MM.1S (cell line): ENCODE measurements at regions not wholly inside any gene's neighbourhood (a gene's known extent, or its start where the extent isn't known, plus 50 kb on each side); places are given as distances from the start of the nearest gene placed in this dataset.

ENCODE experiments used
- DNase-seq: peaks from one replicate; pipeline ENCODE4 v3.0.0-alpha.2; 2015
- H2AFZ ChIP-seq: fragments of 300-600 bp; sonication (generic); 2 replicates; pipeline ENCODE4 v1.6.0; 2016; ENCODE audit warnings: antibody characterized with exemption, low read length
- H3F3A ChIP-seq: fragments of 300-600 bp; sonication (generic); 2 replicates; pipeline ENCODE4 v1.6.1; 2016; ENCODE audit warnings: mild to moderate bottlenecking, antibody characterized with exemption, low read length, moderate library complexity, mixed read lengths; ENCODE audit not compliant: insufficient read depth
- H3K27ac ChIP-seq: fragments of 300-600 bp; sonication (generic); 2 replicates; pipeline ENCODE4 v1.5.1; 2016; ENCODE audit warnings: mild to moderate bottlenecking, low read length
- H3K27me3 ChIP-seq: fragments of 300-600 bp; sonication (generic); replicated peaks from 2 replicates; pipeline ENCODE4 v1.6.0; 2016; ENCODE audit warnings: low read length; ENCODE audit not compliant: insufficient read depth
- H3K36me3 ChIP-seq: fragments of 300-600 bp; sonication (generic); replicated peaks from 2 replicates; pipeline ENCODE4 v1.6.1; 2016; ENCODE audit warnings: mild to moderate bottlenecking, low read length, mixed read lengths; ENCODE audit not compliant: insufficient read depth
- H3K4me1 ChIP-seq: fragments of 300-600 bp; sonication (generic); 2 replicates; pipeline ENCODE4 v1.6.1; 2016; ENCODE audit warnings: low read length, mixed read lengths
- H3K4me2 ChIP-seq: fragments of 300-600 bp; sonication (generic); 2 replicates; pipeline ENCODE4 v1.6.0; 2016; ENCODE audit warnings: low read depth, low read length
- H3K4me3 ChIP-seq: fragments of 300-600 bp; sonication (generic); 2 replicates; pipeline ENCODE4 v1.5.1; 2016; ENCODE audit warnings: low read length, mixed read lengths
- H3K79me2 ChIP-seq: fragments of 300-600 bp; sonication (generic); 2 replicates; pipeline ENCODE4 v1.6.1; 2016; ENCODE audit warnings: mixed run types, low read length, mixed read lengths
- H3K9ac ChIP-seq: fragments of 300-600 bp; sonication (generic); 2 replicates; pipeline ENCODE4 v1.6.1; 2016; ENCODE audit warnings: low read length, mixed read lengths
- H3K9me2 ChIP-seq: fragments of 300-600 bp; sonication (generic); replicated peaks from 2 replicates; pipeline ENCODE4 v1.6.1; 2016; ENCODE audit warnings: mild to moderate bottlenecking, low read length, mixed read lengths; ENCODE audit not compliant: insufficient read depth
- H3K9me3 ChIP-seq: fragments of 300-600 bp; sonication (generic); replicated peaks from 2 replicates; pipeline ENCODE4 v1.6.1; 2016; ENCODE audit warnings: mild to moderate bottlenecking, low read length, mixed read lengths; ENCODE audit not compliant: insufficient read depth
- H4K20me1 ChIP-seq: fragments of 300-600 bp; sonication (generic); 2 replicates; pipeline ENCODE4 v1.6.1; 2016; ENCODE audit warnings: mild to moderate bottlenecking, low read length, moderate library complexity, mixed read lengths; ENCODE audit not compliant: insufficient read depth
- EZH2 ChIP-seq: fragments of 300-600 bp; sonication (generic); optimal IDR thresholded peaks from 2 replicates; pipeline ENCODE3; 2017; ENCODE audit warnings: low read depth, mild to moderate bottlenecking, antibody characterized with exemption, low read length, mixed read lengths
- EZH2phosphoT487 ChIP-seq: fragments of 300-600 bp; sonication (generic); IDR thresholded peaks from 2 replicates; pipeline ENCODE4 v1.6.1; 2018; ENCODE audit warnings: antibody characterized with exemption, low read length
- TF ChIP-seq, protein P1 (sequence below): fragments of 300-600 bp; sonication (generic); IDR thresholded peaks from 2 replicates; pipeline ENCODE4 v1.5.1; 2016; ENCODE audit warnings: antibody characterized with exemption, low read length, mixed read lengths

GRCh38 chr5:29800752-29801151, 1392.7 kb upstream of the CDH6 start:
- TF ChIP-seq, protein P1, sequence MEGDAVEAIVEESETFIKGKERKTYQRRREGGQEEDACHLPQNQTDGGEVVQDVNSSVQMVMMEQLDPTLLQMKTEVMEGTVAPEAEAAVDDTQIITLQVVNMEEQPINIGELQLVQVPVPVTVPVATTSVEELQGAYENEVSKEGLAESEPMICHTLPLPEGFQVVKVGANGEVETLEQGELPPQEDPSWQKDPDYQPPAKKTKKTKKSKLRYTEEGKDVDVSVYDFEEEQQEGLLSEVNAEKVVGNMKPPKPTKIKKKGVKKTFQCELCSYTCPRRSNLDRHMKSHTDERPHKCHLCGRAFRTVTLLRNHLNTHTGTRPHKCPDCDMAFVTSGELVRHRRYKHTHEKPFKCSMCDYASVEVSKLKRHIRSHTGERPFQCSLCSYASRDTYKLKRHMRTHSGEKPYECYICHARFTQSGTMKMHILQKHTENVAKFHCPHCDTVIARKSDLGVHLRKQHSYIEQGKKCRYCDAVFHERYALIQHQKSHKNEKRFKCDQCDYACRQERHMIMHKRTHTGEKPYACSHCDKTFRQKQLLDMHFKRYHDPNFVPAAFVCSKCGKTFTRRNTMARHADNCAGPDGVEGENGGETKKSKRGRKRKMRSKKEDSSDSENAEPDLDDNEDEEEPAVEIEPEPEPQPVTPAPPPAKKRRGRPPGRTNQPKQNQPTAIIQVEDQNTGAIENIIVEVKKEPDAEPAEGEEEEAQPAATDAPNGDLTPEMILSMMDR, result no peak
- no peak for TF ChIP-seq EZH2
- TF ChIP-seq EZH2phosphoT487, result no peak
- no peaks in the 10 kb centered on the region for H3K27me3 ChIP-seq
- no peak overlapping the region for H2AFZ ChIP-seq
- no peak overlapping the region for H3K9ac ChIP-seq
- no peak overlapping the region for H3K27ac ChIP-seq
- H3K79me2 ChIP-seq, result no peaks in the 10 kb centered on the region
- no peak overlapping the region for H3K4me2 ChIP-seq
- no peak overlapping the region for H3K4me3 ChIP-seq
- H3F3A ChIP-seq, result no peaks in the 10 kb centered on the region
- H3K4me1 ChIP-seq, result no peaks in the 10 kb centered on the region
- H4K20me1 ChIP-seq, result no peaks in the 10 kb centered on the region
- DNase-seq, result no peak
- no peaks in the 10 kb centered on the region for H3K9me2 ChIP-seq
- H3K36me3 ChIP-seq, result no peaks in the 10 kb centered on the region
- H3K9me3 ChIP-seq, result no peaks in the 10 kb centered on the region

DNA sequence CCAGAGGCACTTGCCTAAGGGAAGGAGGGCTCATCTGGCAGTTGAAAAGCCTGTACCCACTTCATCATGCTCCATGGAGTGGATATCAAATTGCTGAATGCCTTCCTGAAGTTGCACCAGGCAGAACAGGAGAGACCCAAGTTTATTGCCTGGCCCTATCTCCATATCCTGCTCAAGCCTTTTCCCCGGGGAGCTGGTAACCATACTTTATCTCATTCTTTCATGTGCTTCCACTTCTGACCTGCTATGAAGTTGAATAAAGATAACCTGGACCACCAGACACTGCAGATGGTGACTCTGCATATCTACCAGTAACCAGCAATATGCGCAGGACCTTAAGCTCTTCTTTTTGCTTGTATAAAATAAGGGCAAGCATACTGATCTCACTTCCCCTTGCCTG, 1397.5 kb upstream of the CDH6 start:
- Histone ChIP-seq H3K4me3 (no peak overlapping the region), H3K9ac (no peak overlapping the region), H3K4me2 (no peak overlapping the region), H3K4me1 (no peaks in the 10 kb centered on the region), H3K36me3 (no peaks in the 10 kb centered on the region), H3K27me3 (no peaks in the 10 kb centered on the region), H3K79me2 (no peaks in the 10 kb centered on the region), H4K20me1 (no peaks in the 10 kb centered on the region), H3F3A (no peaks in the 10 kb centered on the region), H3K27ac (no peak overlapping the region), H3K9me2 (no peaks in the 10 kb centered on the region), H2AFZ (no peak overlapping the region), H3K9me3 (no peaks in the 10 kb centered on the region)
- no peak for DNase-seq
- TF ChIP-seq EZH2phosphoT487 (no peak), EZH2 (no peak)
- TF ChIP-seq, protein P1, result no peak

- no peak overlapping the region for H3K9ac ChIP-seq
- H3K9me3 ChIP-seq, result no peaks in the 10 kb centered on the region
- H3K4me1 ChIP-seq, result no peaks in the 10 kb centered on the region
- no peaks in the 10 kb centered on the region for H4K20me1 ChIP-seq
- no peaks in the 10 kb centered on the region for H3F3A ChIP-seq
- H3K27me3 ChIP-seq, result no peaks in the 10 kb centered on the region
- no peaks in the 10 kb centered on the region for H3K36me3 ChIP-seq
- H3K4me3 ChIP-seq, result no peak overlapping the region
- TF ChIP-seq EZH2 (no peak), EZH2phosphoT487 (no peak)
- TF ChIP-seq, protein P1, result no peak
- no peak overlapping the region for H3K27ac ChIP-seq
- no peaks in the 10 kb centered on the region for H3K79me2 ChIP-seq
- no peak overlapping the region for H3K4me2 ChIP-seq
- no peaks in the 10 kb centered on the region for H3K9me2 ChIP-seq
- H2AFZ ChIP-seq, result no peak overlapping the region
- DNase-seq, result no peak
These were observed 1398.3 kb upstream of the CDH6 start for GRCh38 chr5:29795096-29795652.
